Left renal pelvis (tissue), 4 donors: ENCODE measurements at regions not wholly inside any gene's neighbourhood (a gene's known extent, or its start where the extent isn't known, plus 50 kb on each side); places are given as distances from the start of the nearest gene placed in this dataset.
"Not testable (repeated sequence)": the region's sequence is repeated elsewhere in the genome, so short reads cannot be mapped to it uniquely, and the experiment has no call there.

Source experiments
- DNase-seq, 4 donors: peaks; one replicate each; pipeline ENCODE4 v3.0.0-alpha.2; 2013; ENCODE audit warnings: low read depth in 4 of 4, low spot score in 3 of 4

GRCh38 chr1:103469801-103470200, 55.7 kb upstream of the RNPC3 start:
- no peak for DNase-seq

- no peak for DNase-seq
These were observed 58.4 kb upstream of the RNPC3 start for GRCh38 chr1:103467100-103467499.

DNA sequence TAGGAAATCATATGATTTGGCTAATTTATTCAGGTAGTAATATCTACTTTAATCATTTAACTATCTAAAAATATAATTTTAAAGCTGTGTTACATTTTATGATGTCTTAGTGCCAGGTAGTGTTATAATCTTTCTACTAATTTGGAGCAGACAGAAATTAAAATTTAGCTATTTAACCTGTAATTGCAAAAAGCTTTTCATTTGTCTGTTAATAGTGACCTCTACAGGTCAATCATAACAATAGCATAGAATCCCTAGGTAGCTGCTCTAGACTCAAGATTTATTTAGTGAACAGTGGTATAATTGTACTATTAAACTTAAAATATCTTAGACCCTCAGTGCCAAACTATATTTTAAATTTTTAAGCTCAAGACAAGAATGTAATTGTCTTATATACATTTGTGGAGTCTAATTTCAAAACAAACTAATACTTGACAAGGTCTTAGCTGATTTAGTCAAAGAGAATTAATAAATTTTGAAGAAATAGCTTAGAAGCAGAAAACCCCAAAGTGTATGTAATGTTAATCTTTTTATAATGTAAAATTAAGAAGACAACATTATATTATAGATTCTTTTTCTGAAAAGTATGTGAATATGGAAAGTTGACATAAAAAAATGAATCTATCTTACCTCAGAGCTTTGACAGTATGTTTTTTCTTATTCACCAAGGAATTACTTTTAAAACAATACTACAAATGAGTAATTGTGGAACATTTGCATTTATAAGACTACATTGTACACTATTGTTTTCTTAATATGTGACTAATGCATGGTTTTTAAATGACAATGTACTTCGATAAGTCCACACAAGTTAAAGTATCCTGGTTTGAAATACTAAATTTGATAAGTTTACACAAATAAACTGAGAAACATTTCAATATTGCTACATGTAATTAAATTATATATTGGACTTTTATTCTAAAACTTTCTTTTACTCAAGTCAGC, 64.1 kb upstream of the RNPC3 start:
- no peak for DNase-seq

DNA sequence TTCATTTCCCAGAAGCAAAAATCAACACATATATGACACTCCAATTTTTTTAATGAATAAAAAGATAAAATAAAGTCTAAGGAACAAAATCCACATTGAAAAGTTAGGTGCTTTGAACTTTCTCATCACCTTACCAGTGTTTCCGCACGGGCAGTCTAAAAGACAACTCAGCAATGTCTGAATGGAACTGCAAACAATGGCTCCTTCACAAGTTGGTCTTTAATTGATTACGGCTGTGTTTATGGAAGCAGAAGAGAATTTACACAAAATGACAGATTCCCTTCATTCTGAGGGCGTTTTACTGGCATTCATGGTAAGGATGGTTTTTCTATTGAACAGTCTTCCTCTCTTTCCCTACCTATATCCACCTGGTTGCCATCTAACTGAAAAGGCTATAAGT, 65.0 kb upstream of the RNPC3 start:
- DNase-seq, result no peak

GRCh38 chr1:103459346-103459745, 66.2 kb upstream of the RNPC3 start:
- DNase-seq, result no peak

DNA sequence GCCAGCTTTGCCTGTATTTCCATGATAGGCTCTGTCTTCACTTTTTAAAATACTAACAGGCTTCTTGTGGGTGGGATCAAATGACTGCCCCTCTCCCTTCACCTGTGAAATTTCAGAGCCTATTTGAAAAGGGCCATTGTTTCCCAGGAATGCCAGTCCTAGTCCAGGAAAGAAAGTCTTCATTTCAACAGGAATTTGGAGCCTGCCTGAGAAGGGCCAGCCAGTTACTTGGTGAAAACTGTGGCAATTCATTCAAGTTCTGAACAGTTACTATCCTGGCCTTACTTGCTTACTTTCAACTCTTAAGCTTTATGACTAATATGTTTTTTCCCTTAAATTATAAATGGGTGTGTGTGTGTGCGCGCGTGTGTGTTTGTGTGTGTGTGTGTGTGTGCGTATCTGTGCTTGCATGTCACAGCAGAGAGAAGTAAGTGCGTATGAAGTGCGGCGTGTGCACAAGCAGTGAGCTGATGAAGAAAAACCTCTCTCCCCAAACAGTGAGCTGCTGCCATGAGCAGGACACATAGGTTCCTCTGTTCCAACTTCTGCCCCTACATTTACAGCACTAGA, 67.5 kb upstream of the RNPC3 start:
- DNase-seq, result peak in 3 of 4 donors; percentile 1 to 12 (median 5)

- no peak for DNase-seq
These were observed 76.9 kb upstream of the RNPC3 start for GRCh38 chr1:103448560-103448959.

DNA sequence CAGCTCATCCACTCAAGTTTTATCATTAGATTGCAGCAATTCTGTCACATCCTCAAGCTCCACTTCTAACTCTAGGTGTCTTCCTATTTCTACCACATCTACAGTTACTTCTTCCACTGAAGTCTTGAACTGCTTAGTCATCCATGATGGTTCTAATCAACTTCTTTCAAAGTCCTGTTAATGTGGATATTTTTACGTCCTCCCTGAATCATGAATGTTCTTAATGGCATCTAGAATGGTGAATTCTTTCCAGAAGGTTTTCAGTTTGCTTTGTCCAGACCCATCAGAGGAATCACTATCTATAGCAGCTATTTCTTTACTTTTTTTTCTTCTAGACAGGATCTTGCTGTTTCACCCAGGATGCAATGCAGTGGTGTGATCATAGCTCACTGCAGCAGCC, 78.0 kb upstream of the RNPC3 start:
- no peak for DNase-seq

DNA sequence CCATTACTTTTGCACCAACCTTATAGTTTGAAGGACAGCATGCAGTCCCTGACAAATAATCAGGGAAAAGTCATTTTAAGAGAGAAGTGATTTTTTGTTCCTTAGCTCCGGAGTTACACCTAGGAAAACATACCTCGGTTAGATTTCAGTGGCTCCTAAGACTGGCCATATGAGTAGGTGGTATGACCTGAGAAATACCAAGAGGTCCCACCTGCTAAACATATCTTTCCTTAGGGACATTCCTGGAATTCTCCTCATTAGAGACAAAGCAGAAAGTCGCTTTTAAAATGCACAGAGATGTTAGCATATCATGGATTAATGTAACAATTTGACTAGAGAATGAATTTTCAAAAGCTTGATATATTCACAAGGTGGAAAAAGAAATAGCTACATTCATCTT, 84.2 kb upstream of the RNPC3 start:
- no peak for DNase-seq

DNA sequence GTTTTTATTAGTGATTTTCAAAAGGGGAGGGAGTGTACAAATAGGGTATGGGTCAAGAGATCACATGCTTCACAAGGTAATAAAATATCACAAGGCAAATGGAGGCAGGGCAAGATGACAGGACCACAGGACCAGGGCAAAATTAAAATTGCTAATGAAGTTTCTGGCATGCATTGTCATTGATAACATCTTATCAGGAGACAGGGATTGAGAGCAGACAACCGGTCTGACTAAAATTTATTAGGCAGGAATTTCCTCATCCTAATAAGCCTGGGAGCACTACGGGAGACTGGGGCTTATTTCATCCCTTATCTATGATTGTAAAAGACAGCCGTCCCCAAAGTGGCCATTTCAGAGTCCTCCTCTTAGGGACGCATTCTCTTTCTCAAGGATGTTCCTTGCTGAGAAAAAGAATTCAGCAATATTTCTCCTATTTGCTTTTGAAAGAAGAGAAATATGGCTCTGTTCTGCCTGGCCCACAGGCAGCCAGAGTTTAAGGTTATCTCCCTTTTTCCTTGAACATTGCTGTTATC, 88.9 kb upstream of the RNPC3 start:
- not testable (repeated sequence) for DNase-seq

DNA sequence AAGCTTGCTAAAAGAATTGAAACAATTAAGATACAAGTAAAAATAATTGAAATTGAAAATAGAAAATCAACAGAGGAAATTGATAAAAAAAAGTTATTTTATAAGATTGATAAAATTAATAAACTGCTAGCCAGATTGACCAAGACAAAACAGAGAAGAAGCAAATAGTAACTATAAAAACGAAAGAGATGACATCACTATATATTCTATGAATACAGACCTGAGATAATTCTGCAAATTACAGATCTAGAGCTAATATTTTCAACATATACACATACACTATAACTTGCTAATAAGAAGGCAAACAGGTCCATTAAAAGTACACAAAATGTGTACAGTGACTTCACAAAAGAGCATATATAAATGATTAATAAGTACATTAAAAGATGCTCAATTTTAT, 90.1 kb upstream of the RNPC3 start:
- no peak for DNase-seq

GRCh38 chr1:103424650-103425049, 100.8 kb upstream of the RNPC3 start:
- no peak for DNase-seq

- no peak for DNase-seq
These were observed 108.7 kb upstream of the RNPC3 start for GRCh38 chr1:103416681-103417286.

GRCh38 chr1:103387898-103388297, 137.6 kb upstream of the RNPC3 start:
- no peak for DNase-seq

- DNase-seq, result no peak
These were observed 151.5 kb upstream of the RNPC3 start for GRCh38 chr1:103373991-103374390.

DNA sequence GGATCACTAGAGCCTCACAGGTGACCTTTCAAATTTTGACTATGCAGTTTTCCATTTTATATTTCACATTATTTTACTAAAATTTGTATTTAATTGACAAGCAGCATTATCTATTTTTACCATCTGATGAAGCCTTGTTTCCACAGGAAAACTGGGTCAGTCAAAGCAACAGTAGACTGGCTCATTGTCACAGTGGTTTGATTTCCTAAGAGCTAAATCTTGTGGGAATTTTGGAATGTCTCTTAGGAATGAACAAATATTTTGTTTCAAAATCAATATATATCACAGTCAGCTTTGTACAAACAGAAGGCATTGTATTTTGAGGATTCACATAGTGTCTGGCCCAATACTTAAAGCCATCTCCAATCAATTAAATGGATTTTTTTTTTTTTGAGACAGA, 152.6 kb upstream of the RNPC3 start:
- no peak for DNase-seq

GRCh38 chr1:103371234-103371633, 154.3 kb upstream of the RNPC3 start:
- no peak for DNase-seq

DNA sequence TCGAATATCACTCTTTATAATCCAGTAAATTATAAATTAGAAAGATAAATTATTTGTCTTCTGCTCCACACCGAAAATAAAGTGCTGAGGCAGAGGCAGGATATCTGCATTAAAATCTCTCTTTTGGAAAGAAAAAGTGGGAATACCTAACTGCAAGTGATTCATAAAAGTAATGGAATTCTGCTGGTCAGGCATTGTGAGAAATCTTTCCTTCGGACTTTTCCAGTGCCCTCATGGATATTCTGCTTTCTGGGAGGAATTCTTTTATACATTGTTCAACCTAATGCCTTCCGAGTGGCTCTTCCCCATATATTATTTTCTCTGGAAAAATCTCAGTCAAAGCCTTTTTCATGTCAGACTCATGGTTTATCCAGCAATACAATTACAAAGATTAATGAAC, 158.3 kb upstream of the RNPC3 start:
- DNase-seq, result no peak

- DNase-seq, result no peak
These were observed 159.5 kb upstream of the RNPC3 start for GRCh38 chr1:103365860-103366569.

- DNase-seq, result no peak
These were observed 162.5 kb upstream of the RNPC3 start for GRCh38 chr1:103363008-103363365.
